ENCODE measurements at regions not wholly inside any gene's neighbourhood (a gene's known extent, or its start where the extent isn't known, plus 50 kb on each side); places are given as distances from the start of the nearest gene placed in this dataset.
"Not testable (repeated sequence)": the region's sequence is repeated elsewhere in the genome, so short reads cannot be mapped to it uniquely, and the experiment has no call there.

DNA sequence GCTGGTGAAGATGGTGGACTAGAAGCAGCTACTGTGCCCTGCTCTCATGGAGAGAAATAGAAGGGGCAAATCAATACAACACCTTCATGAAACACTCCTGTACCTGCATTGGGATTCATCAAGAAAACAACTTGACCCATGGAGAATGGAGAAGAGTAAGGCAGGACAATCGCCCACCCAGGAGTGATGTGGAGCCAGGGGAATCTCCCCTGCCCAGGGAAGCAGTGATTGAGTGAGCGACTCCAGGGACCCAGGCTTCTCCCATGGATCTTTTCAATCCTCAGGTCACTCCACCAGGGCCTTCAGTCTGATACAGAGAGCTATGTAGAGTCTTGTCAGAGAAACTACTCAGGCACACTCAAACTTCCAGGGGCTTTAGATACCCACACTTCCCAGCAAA is 161.9 kb upstream of the DYRK2 start:
- H3K79me2 ChIP-seq (ENCODE audit: control insufficient read depth, low read length) = no peaks in the 10 kb centered on the region
- H3K27ac ChIP-seq (ENCODE audit: low read depth, low read length) = no peak overlapping the region
- no peak overlapping the region for H3K4me3 ChIP-seq (ENCODE audit: low read length)
- H3K9me3 ChIP-seq (ENCODE audit: control insufficient read depth, insufficient read depth, low read length) = peaks cover 34% of the 10 kb centered on the region
- H3K27me3 ChIP-seq (ENCODE audit: control insufficient read depth, low read length) = no peaks in the 10 kb centered on the region
- no peaks in the 10 kb centered on the region for H3F3A ChIP-seq (ENCODE audit: control insufficient read depth, insufficient read depth)
- no peaks in the 10 kb centered on the region for H4K20me1 ChIP-seq (ENCODE audit: control insufficient read depth, insufficient read depth, low read depth, low read length)
- H3K4me1 ChIP-seq (ENCODE audit: control insufficient read depth, low read length) = peaks cover 22% of the 10 kb centered on the region
- H3K4me2 ChIP-seq (ENCODE audit: low read length) = no peak overlapping the region
- H3K36me3 ChIP-seq (ENCODE audit: control insufficient read depth, low read length) = no peaks in the 10 kb centered on the region
- no peaks in the 10 kb centered on the region for H3K9me2 ChIP-seq (replicated peaks; ENCODE audit: control insufficient read depth, low read length)
- TF ChIP-seq EZH2phosphoT487 (IDR thresholded peaks at IDR 0.05; ENCODE audit: borderline replicate concordance, low read length) (no peak), CTCF (IDR thresholded peaks at IDR 0.05; ENCODE audit: low read depth, low read length, poor library complexity, severe bottlenecking) (no peak)

- H4K20me1 ChIP-seq (ENCODE audit: control insufficient read depth, insufficient read depth, low read depth, low read length); H3K79me2 ChIP-seq (ENCODE audit: control insufficient read depth, low read length); H3K4me2 ChIP-seq (ENCODE audit: low read length); H3F3A ChIP-seq (ENCODE audit: control insufficient read depth, insufficient read depth); H3K4me1 ChIP-seq (ENCODE audit: control insufficient read depth, low read length); H3K36me3 ChIP-seq (ENCODE audit: control insufficient read depth, low read length); H3K27me3 ChIP-seq (ENCODE audit: control insufficient read depth, low read length); H3K9me2 ChIP-seq (replicated peaks; ENCODE audit: control insufficient read depth, low read length); H3K4me3 ChIP-seq (ENCODE audit: low read length); H3K27ac ChIP-seq (ENCODE audit: low read depth, low read length): not testable (repeated sequence)
- H3K9me3 ChIP-seq (ENCODE audit: control insufficient read depth, insufficient read depth, low read length) = peaks cover 34% of the 10 kb centered on the region
Measured at GRCh38 chr12:67488349-67488748, 160.2 kb upstream of the DYRK2 start.

- Histone ChIP-seq H3K27me3 (ENCODE audit: control insufficient read depth, low read length) (no peaks in the 10 kb centered on the region), H3K36me3 (ENCODE audit: control insufficient read depth, low read length) (no peaks in the 10 kb centered on the region), H4K20me1 (ENCODE audit: control insufficient read depth, insufficient read depth, low read depth, low read length) (no peaks in the 10 kb centered on the region), H3K27ac (ENCODE audit: low read depth, low read length) (no peak overlapping the region), H3K4me3 (ENCODE audit: low read length) (no peak overlapping the region), H3K4me1 (ENCODE audit: control insufficient read depth, low read length) (peaks cover 3% of the 10 kb centered on the region), H3K4me2 (ENCODE audit: low read length) (no peak overlapping the region), H3K9me2 (replicated peaks; ENCODE audit: control insufficient read depth, low read length) (no peaks in the 10 kb centered on the region), H3F3A (ENCODE audit: control insufficient read depth, insufficient read depth) (no peaks in the 10 kb centered on the region), H3K79me2 (ENCODE audit: control insufficient read depth, low read length) (no peaks in the 10 kb centered on the region), H3K9me3 (ENCODE audit: control insufficient read depth, insufficient read depth, low read length) (peaks cover 34% of the 10 kb centered on the region)
- TF ChIP-seq CTCF (IDR thresholded peaks at IDR 0.05; ENCODE audit: low read depth, low read length, poor library complexity, severe bottlenecking) (no peak), EZH2phosphoT487 (IDR thresholded peaks at IDR 0.05; ENCODE audit: borderline replicate concordance, low read length) (no peak)
Measured at GRCh38 chr12:67489007-67489406, 159.5 kb upstream of the DYRK2 start.

- Histone ChIP-seq H3K27ac (ENCODE audit: low read depth, low read length) (no peak overlapping the region), H3K36me3 (ENCODE audit: control insufficient read depth, low read length) (no peaks in the 10 kb centered on the region), H3F3A (ENCODE audit: control insufficient read depth, insufficient read depth) (no peaks in the 10 kb centered on the region), H3K27me3 (ENCODE audit: control insufficient read depth, low read length) (no peaks in the 10 kb centered on the region), H3K4me3 (ENCODE audit: low read length) (no peak overlapping the region), H3K4me2 (ENCODE audit: low read length) (no peak overlapping the region), H3K9me2 (replicated peaks; ENCODE audit: control insufficient read depth, low read length) (no peaks in the 10 kb centered on the region), H3K9me3 (ENCODE audit: control insufficient read depth, insufficient read depth, low read length) (no peaks in the 10 kb centered on the region), H3K79me2 (ENCODE audit: control insufficient read depth, low read length) (no peaks in the 10 kb centered on the region), H3K4me1 (ENCODE audit: control insufficient read depth, low read length) (no peaks in the 10 kb centered on the region), H4K20me1 (ENCODE audit: control insufficient read depth, insufficient read depth, low read depth, low read length) (no peaks in the 10 kb centered on the region)
- TF ChIP-seq CTCF (IDR thresholded peaks at IDR 0.05; ENCODE audit: low read depth, low read length, poor library complexity, severe bottlenecking) (no peak), EZH2phosphoT487 (IDR thresholded peaks at IDR 0.05; ENCODE audit: borderline replicate concordance, low read length) (no peak)
Measured at GRCh38 chr12:67496581-67496980, 152.0 kb upstream of the DYRK2 start.
